ENCODE measurements at regions not wholly inside any gene's neighbourhood (a gene's known extent, or its start where the extent isn't known, plus 50 kb on each side); places are given as distances from the start of the nearest gene placed in this dataset.

GRCh38 chr4:27873596-27873995 is 1013.0 kb downstream of the STIM2 start:
- H3K9ac ChIP-seq (ENCODE audit: low read length in 2 of 2), result no peak overlapping the region
- H3K9me3 ChIP-seq (ENCODE audit: control insufficient read depth in 2 of 2, low read length in 2 of 2), result no peaks in the 10 kb centered on the region
- H3K4me3 ChIP-seq (ENCODE audit: low read length in 2 of 2), result no peak overlapping the region
- H3K36me3 ChIP-seq (ENCODE audit: control insufficient read depth in 2 of 2, insufficient read depth in 2 of 2, low read length in 2 of 2), result no peaks in the 10 kb centered on the region
- H3K4me1 ChIP-seq (ENCODE audit: control insufficient read depth, insufficient read depth, low read length), result no peaks in the 10 kb centered on the region
- no peaks in the 10 kb centered on the region for H3K27me3 ChIP-seq (ENCODE audit: control insufficient read depth in 1 of 2, insufficient read depth in 2 of 2, low read length in 2 of 2)
- no peak overlapping the region for H3K27ac ChIP-seq (ENCODE audit: low read length)

DNA sequence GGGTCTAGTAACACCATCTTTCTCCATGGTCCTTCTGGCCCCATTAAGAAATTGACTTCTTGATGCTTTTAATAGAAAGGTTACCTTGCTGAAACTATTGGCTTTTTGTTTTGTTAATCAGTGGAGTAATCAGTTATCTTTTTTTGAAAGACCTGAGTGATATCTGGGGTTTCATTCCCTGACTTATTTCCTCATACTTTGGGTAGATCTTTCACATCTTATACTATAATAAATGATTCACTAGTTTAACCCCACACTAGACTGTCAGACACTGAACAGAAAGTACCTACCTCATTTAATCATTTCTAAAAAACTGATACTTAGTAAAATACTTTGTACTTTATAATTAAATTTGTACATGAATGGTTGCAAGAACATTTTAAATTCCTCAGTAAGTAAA is 1021.1 kb downstream of the STIM2 start:
- Histone ChIP-seq H3K4me3 (ENCODE audit: low read length in 2 of 2) (no peak overlapping the region), H3K27me3 (ENCODE audit: control insufficient read depth in 1 of 2, insufficient read depth in 2 of 2, low read length in 2 of 2) (no peaks in the 10 kb centered on the region), H3K9ac (ENCODE audit: low read length in 2 of 2) (no peak overlapping the region), H3K36me3 (ENCODE audit: control insufficient read depth in 2 of 2, insufficient read depth in 2 of 2, low read length in 2 of 2) (no peaks in the 10 kb centered on the region), H3K4me1 (ENCODE audit: control insufficient read depth, insufficient read depth, low read length) (no peaks in the 10 kb centered on the region), H3K9me3 (ENCODE audit: control insufficient read depth in 2 of 2, low read length in 2 of 2) (no peaks in the 10 kb centered on the region), H3K27ac (ENCODE audit: low read length) (no peak overlapping the region)

GRCh38 chr4:27886120-27886519 is 1025.5 kb downstream of the STIM2 start:
- H3K27ac ChIP-seq (ENCODE audit: low read length), result no peak overlapping the region
- no peaks in the 10 kb centered on the region for H3K27me3 ChIP-seq (ENCODE audit: control insufficient read depth in 1 of 2, insufficient read depth in 2 of 2, low read length in 2 of 2)

DNA sequence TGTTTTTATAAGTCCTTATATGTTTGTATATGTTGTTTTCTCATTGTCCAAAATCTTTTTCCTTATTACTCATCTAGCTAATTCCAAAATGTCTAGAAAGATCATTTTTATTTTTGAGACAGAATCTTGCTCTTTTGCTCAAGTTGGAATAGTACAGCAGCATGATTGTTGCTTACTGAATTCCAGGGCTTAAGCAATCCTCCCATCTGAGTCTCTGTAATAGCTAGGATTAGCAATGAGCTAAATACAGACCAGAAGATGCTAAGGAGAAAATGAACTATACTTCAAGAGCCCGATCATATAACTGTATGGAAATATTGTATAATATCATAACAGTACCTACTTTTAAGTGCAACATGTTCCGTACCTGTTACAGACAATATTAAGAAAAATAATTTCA is 1027.0 kb downstream of the STIM2 start:
- H3K27ac ChIP-seq (ENCODE audit: low read length), result no peak overlapping the region
- H3K4me1 ChIP-seq (ENCODE audit: control insufficient read depth, insufficient read depth, low read length), result no peaks in the 10 kb centered on the region
- no peaks in the 10 kb centered on the region for H3K9me3 ChIP-seq (ENCODE audit: control insufficient read depth in 2 of 2, low read length in 2 of 2)
- H3K27me3 ChIP-seq (ENCODE audit: control insufficient read depth in 1 of 2, insufficient read depth in 2 of 2, low read length in 2 of 2), result no peaks in the 10 kb centered on the region
- H3K9ac ChIP-seq (ENCODE audit: low read length in 2 of 2), result no peak overlapping the region
- H3K4me3 ChIP-seq (ENCODE audit: low read length in 2 of 2), result no peak overlapping the region
- H3K36me3 ChIP-seq (ENCODE audit: control insufficient read depth in 2 of 2, insufficient read depth in 2 of 2, low read length in 2 of 2), result no peaks in the 10 kb centered on the region

More at GRCh38 chr4:27886120-27886519, 1025.5 kb downstream of the STIM2 start:
- no peaks in the 10 kb centered on the region for H3K36me3 ChIP-seq (ENCODE audit: control insufficient read depth in 2 of 2, insufficient read depth in 2 of 2, low read length in 2 of 2)
- no peaks in the 10 kb centered on the region for H3K4me1 ChIP-seq (ENCODE audit: control insufficient read depth, insufficient read depth, low read length)
- H3K9me3 ChIP-seq (ENCODE audit: control insufficient read depth in 2 of 2, low read length in 2 of 2), result no peaks in the 10 kb centered on the region
- H3K9ac ChIP-seq (ENCODE audit: low read length in 2 of 2), result no peak overlapping the region
- no peak overlapping the region for H3K4me3 ChIP-seq (ENCODE audit: low read length in 2 of 2)

DNA sequence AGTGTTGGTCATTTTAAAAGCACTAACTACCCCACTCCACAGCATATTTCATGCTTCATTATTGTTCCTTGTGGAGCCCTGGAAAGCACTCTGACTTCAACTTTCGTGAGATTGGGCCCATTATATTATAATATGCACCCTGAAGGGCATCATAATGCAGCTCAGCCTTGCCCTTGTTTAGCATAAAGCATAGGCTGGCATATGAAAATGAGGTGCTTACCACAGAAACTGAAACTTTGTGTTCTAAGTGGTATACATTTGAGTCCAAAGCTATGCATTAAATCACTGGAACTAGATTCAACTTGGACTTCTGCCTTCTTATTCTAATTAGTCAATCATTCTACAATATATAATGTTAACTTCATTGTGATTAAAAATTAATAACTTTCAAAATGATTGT is 1027.9 kb downstream of the STIM2 start:
- no peak overlapping the region for H3K4me3 ChIP-seq (ENCODE audit: low read length in 2 of 2)
- H3K9ac ChIP-seq (ENCODE audit: low read length in 2 of 2), result no peak overlapping the region
- H3K36me3 ChIP-seq (ENCODE audit: control insufficient read depth in 2 of 2, insufficient read depth in 2 of 2, low read length in 2 of 2), result no peaks in the 10 kb centered on the region
- H3K4me1 ChIP-seq (ENCODE audit: control insufficient read depth, insufficient read depth, low read length), result no peaks in the 10 kb centered on the region
- no peak overlapping the region for H3K27ac ChIP-seq (ENCODE audit: low read length)
- no peaks in the 10 kb centered on the region for H3K27me3 ChIP-seq (ENCODE audit: control insufficient read depth in 1 of 2, insufficient read depth in 2 of 2, low read length in 2 of 2)
- H3K9me3 ChIP-seq (ENCODE audit: control insufficient read depth in 2 of 2, low read length in 2 of 2), result no peaks in the 10 kb centered on the region

- no peaks in the 10 kb centered on the region for H3K9me3 ChIP-seq (ENCODE audit: control insufficient read depth in 2 of 2, low read length in 2 of 2)
- H3K9ac ChIP-seq (ENCODE audit: low read length in 2 of 2), result no peak overlapping the region
- H3K4me3 ChIP-seq (ENCODE audit: low read length in 2 of 2), result no peak overlapping the region
- H3K36me3 ChIP-seq (ENCODE audit: control insufficient read depth in 2 of 2, insufficient read depth in 2 of 2, low read length in 2 of 2), result no peaks in the 10 kb centered on the region
- no peak overlapping the region for H3K27ac ChIP-seq (ENCODE audit: low read length)
- H3K27me3 ChIP-seq (ENCODE audit: control insufficient read depth in 1 of 2, insufficient read depth in 2 of 2, low read length in 2 of 2), result no peaks in the 10 kb centered on the region
- H3K4me1 ChIP-seq (ENCODE audit: control insufficient read depth, insufficient read depth, low read length), result no peaks in the 10 kb centered on the region
These were observed 1034.3 kb downstream of the STIM2 start for GRCh38 chr4:27894951-27895350.

GRCh38 chr4:27908356-27908755 is 1047.7 kb downstream of the STIM2 start:
- Histone ChIP-seq H3K36me3 (ENCODE audit: control insufficient read depth in 2 of 2, insufficient read depth in 2 of 2, low read length in 2 of 2) (no peaks in the 10 kb centered on the region), H3K4me3 (ENCODE audit: low read length in 2 of 2) (no peak overlapping the region), H3K9me3 (ENCODE audit: control insufficient read depth in 2 of 2, low read length in 2 of 2) (no peaks in the 10 kb centered on the region), H3K27ac (ENCODE audit: low read length) (no peak overlapping the region), H3K4me1 (ENCODE audit: control insufficient read depth, insufficient read depth, low read length) (no peaks in the 10 kb centered on the region), H3K9ac (ENCODE audit: low read length in 2 of 2) (no peak overlapping the region), H3K27me3 (ENCODE audit: control insufficient read depth in 1 of 2, insufficient read depth in 2 of 2, low read length in 2 of 2) (no peaks in the 10 kb centered on the region)

- Histone ChIP-seq H3K27me3 (ENCODE audit: control insufficient read depth in 1 of 2, insufficient read depth in 2 of 2, low read length in 2 of 2) (no peaks in the 10 kb centered on the region), H3K4me1 (ENCODE audit: control insufficient read depth, insufficient read depth, low read length) (no peaks in the 10 kb centered on the region), H3K27ac (ENCODE audit: low read length) (no peak overlapping the region), H3K9me3 (ENCODE audit: control insufficient read depth in 2 of 2, low read length in 2 of 2) (no peaks in the 10 kb centered on the region), H3K4me3 (ENCODE audit: low read length in 2 of 2) (no peak overlapping the region), H3K9ac (ENCODE audit: low read length in 2 of 2) (no peak overlapping the region), H3K36me3 (ENCODE audit: control insufficient read depth in 2 of 2, insufficient read depth in 2 of 2, low read length in 2 of 2) (no peaks in the 10 kb centered on the region)
These were observed 1049.6 kb downstream of the STIM2 start for GRCh38 chr4:27910227-27910626.

DNA sequence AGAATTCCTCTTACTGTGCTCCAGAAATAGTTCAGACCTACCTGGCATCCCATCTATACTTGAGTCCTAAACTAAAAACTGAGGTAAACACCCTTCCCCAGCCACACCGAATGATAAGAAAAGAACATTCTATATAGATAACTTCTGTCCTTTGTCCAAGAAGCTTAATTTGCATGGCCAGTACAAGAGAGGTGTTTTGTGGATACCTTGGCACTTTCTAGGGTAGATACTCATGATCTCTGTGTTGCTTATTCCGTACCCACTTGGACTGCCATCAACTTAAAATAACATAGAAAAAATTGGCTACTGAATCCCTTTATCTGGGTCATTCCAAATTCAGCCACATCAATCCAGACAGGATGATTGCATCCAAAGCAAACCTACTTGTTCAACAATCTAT is 1050.4 kb downstream of the STIM2 start:
- H3K27ac ChIP-seq (ENCODE audit: low read length), result no peak overlapping the region
- no peaks in the 10 kb centered on the region for H3K36me3 ChIP-seq (ENCODE audit: control insufficient read depth in 2 of 2, insufficient read depth in 2 of 2, low read length in 2 of 2)
- H3K4me1 ChIP-seq (ENCODE audit: control insufficient read depth, insufficient read depth, low read length), result no peaks in the 10 kb centered on the region
- H3K9ac ChIP-seq (ENCODE audit: low read length in 2 of 2), result no peak overlapping the region
- no peaks in the 10 kb centered on the region for H3K9me3 ChIP-seq (ENCODE audit: control insufficient read depth in 2 of 2, low read length in 2 of 2)
- no peaks in the 10 kb centered on the region for H3K27me3 ChIP-seq (ENCODE audit: control insufficient read depth in 1 of 2, insufficient read depth in 2 of 2, low read length in 2 of 2)
- no peak overlapping the region for H3K4me3 ChIP-seq (ENCODE audit: low read length in 2 of 2)

GRCh38 chr4:27913738-27914137 is 1053.1 kb downstream of the STIM2 start:
- H3K9ac ChIP-seq (ENCODE audit: low read length in 2 of 2), result no peak overlapping the region
- H3K27me3 ChIP-seq (ENCODE audit: control insufficient read depth in 1 of 2, insufficient read depth in 2 of 2, low read length in 2 of 2), result no peaks in the 10 kb centered on the region
- H3K4me3 ChIP-seq (ENCODE audit: low read length in 2 of 2), result no peak overlapping the region
- H3K27ac ChIP-seq (ENCODE audit: low read length), result no peak overlapping the region
- H3K36me3 ChIP-seq (ENCODE audit: control insufficient read depth in 2 of 2, insufficient read depth in 2 of 2, low read length in 2 of 2), result no peaks in the 10 kb centered on the region
- no peaks in the 10 kb centered on the region for H3K9me3 ChIP-seq (ENCODE audit: control insufficient read depth in 2 of 2, low read length in 2 of 2)
- H3K4me1 ChIP-seq (ENCODE audit: control insufficient read depth, insufficient read depth, low read length), result no peaks in the 10 kb centered on the region

- H3K27ac ChIP-seq (ENCODE audit: low read length), result no peak overlapping the region
- no peaks in the 10 kb centered on the region for H3K4me1 ChIP-seq (ENCODE audit: control insufficient read depth, insufficient read depth, low read length)
- no peaks in the 10 kb centered on the region for H3K27me3 ChIP-seq (ENCODE audit: control insufficient read depth in 1 of 2, insufficient read depth in 2 of 2, low read length in 2 of 2)
- no peak overlapping the region for H3K9ac ChIP-seq (ENCODE audit: low read length in 2 of 2)
- no peaks in the 10 kb centered on the region for H3K36me3 ChIP-seq (ENCODE audit: control insufficient read depth in 2 of 2, insufficient read depth in 2 of 2, low read length in 2 of 2)
- H3K9me3 ChIP-seq (ENCODE audit: control insufficient read depth in 2 of 2, low read length in 2 of 2), result no peaks in the 10 kb centered on the region
- no peak overlapping the region for H3K4me3 ChIP-seq (ENCODE audit: low read length in 2 of 2)
These were observed 1055.2 kb downstream of the STIM2 start for GRCh38 chr4:27915822-27916221.
